DND-41 (cell line): ENCODE measurements at regions not wholly inside any gene's neighbourhood (a gene's known extent, or its start where the extent isn't known, plus 50 kb on each side); places are given as distances from the start of the nearest gene placed in this dataset.

Experiments used
- EZH2 ChIP-seq: IDR thresholded peaks from 3 replicates; pipeline ENCODE4 v1.6.1; 2012; ENCODE audit warnings: borderline replicate concordance, low read depth, mild to moderate bottlenecking, moderate library complexity, low read length, inconsistent platforms; ENCODE audit not compliant: severe bottlenecking
- TF ChIP-seq, protein P1 (sequence below): IDR thresholded peaks from 2 replicates; pipeline ENCODE4 v1.5.1; 2012; ENCODE audit warnings: borderline replicate concordance, low read length, moderate library complexity, mild to moderate bottlenecking; ENCODE audit not compliant: poor library complexity, severe bottlenecking; ENCODE audit errors: extremely low read depth

DNA sequence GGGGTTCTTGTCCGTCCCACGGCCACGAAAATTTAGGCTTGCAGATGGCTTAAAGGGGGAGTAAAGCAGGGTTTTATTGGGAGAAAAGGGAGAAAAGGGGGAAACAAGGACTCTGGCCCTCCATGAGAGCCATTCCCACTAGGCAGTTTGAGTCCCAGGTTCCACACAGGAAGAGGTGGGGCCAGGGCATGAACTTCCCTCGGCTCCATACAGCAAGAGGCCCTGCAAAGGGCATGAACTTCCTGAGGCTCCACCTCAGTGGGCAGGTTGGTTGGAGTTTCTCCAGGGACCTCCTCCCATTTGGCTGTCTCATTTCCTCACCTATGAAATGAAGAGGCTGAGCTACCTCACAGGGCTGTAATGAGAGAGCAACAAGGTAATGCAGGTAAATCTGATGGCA, 229.7 kb downstream of the MAT2B start:
- TF ChIP-seq, protein P1, sequence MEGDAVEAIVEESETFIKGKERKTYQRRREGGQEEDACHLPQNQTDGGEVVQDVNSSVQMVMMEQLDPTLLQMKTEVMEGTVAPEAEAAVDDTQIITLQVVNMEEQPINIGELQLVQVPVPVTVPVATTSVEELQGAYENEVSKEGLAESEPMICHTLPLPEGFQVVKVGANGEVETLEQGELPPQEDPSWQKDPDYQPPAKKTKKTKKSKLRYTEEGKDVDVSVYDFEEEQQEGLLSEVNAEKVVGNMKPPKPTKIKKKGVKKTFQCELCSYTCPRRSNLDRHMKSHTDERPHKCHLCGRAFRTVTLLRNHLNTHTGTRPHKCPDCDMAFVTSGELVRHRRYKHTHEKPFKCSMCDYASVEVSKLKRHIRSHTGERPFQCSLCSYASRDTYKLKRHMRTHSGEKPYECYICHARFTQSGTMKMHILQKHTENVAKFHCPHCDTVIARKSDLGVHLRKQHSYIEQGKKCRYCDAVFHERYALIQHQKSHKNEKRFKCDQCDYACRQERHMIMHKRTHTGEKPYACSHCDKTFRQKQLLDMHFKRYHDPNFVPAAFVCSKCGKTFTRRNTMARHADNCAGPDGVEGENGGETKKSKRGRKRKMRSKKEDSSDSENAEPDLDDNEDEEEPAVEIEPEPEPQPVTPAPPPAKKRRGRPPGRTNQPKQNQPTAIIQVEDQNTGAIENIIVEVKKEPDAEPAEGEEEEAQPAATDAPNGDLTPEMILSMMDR: no peak
- no peak for TF ChIP-seq EZH2
